Endothelial cell (in vitro differentiated cells): ENCODE measurements at regions not wholly inside any gene's neighbourhood (a gene's known extent, or its start where the extent isn't known, plus 50 kb on each side); places are given as distances from the start of the nearest gene placed in this dataset.

Experiments used
- DNase-seq: peaks from one replicate; pipeline ENCODE4 v3.0.0; 2021; ENCODE audit warnings: low spot score
- H3K27ac Mint-ChIP-seq: one replicate; pipeline ENCODE4 v1.8.0; 2021; ENCODE audit warnings: mixed read lengths, inconsistent platforms; ENCODE audit not compliant: unreplicated experiment
- H3K27me3 Mint-ChIP-seq: one replicate; pipeline ENCODE4 v1.8.0; 2021; ENCODE audit warnings: mild to moderate bottlenecking, moderate library complexity, mixed read lengths, inconsistent platforms; ENCODE audit not compliant: unreplicated experiment
- H3K36me3 Mint-ChIP-seq: one replicate; pipeline ENCODE4 v1.8.0; 2021; ENCODE audit warnings: mild to moderate bottlenecking, low read depth, mixed read lengths, inconsistent platforms; ENCODE audit not compliant: unreplicated experiment
- H3K4me1 Mint-ChIP-seq: one replicate; pipeline ENCODE4 v1.8.0; 2021; ENCODE audit warnings: mild to moderate bottlenecking, mixed read lengths, inconsistent platforms; ENCODE audit not compliant: unreplicated experiment
- H3K4me3 Mint-ChIP-seq: one replicate; pipeline ENCODE4 v1.8.0; 2021; ENCODE audit warnings: mild to moderate bottlenecking, mixed read lengths, inconsistent platforms; ENCODE audit not compliant: unreplicated experiment
- H3K9me3 Mint-ChIP-seq: one replicate; pipeline ENCODE4 v1.8.0; 2021; ENCODE audit warnings: mixed read lengths, inconsistent platforms; ENCODE audit not compliant: unreplicated experiment
- CTCF ChIP-seq: fragments of 200-600 bp; sonication (generic); IDR thresholded peaks from one replicate; pipeline ENCODE4 v1.5.0; 2021; ENCODE audit warnings: antibody characterized with exemption; ENCODE audit not compliant: unreplicated experiment

GRCh38 chr17:68143425-68143824, 104.4 kb upstream of the AMZ2 start:
- no peak for DNase-seq
- H3K36me3 Mint-ChIP-seq, result no peaks in the 10 kb centered on the region
- TF ChIP-seq CTCF, result no peak
- no peaks in the 10 kb centered on the region for H3K9me3 Mint-ChIP-seq
- H3K4me3 Mint-ChIP-seq, result no peak overlapping the region
- H3K4me1 Mint-ChIP-seq, result no peaks in the 10 kb centered on the region
- no peaks in the 10 kb centered on the region for H3K27me3 Mint-ChIP-seq
- H3K27ac Mint-ChIP-seq, result no peak overlapping the region

GRCh38 chr17:68145088-68145487, 102.8 kb upstream of the AMZ2 start:
- H3K27me3 Mint-ChIP-seq, result peaks cover 6% of the 10 kb centered on the region
- no peaks in the 10 kb centered on the region for H3K36me3 Mint-ChIP-seq
- H3K4me3 Mint-ChIP-seq, result no peak overlapping the region
- no peak for DNase-seq
- H3K27ac Mint-ChIP-seq, result no peak overlapping the region
- TF ChIP-seq CTCF, result no peak
- H3K9me3 Mint-ChIP-seq, result no peaks in the 10 kb centered on the region
- H3K4me1 Mint-ChIP-seq, result peaks cover 11% of the 10 kb centered on the region

- Mint-ChIP-seq H3K9me3 (no peaks in the 10 kb centered on the region), H3K4me1 (peaks cover 18% of the 10 kb centered on the region), H3K4me3 (no peak overlapping the region), H3K27ac (no peak overlapping the region), H3K27me3 (peaks cover 8% of the 10 kb centered on the region), H3K36me3 (no peaks in the 10 kb centered on the region)
- TF ChIP-seq CTCF, result no peak
- no peak for DNase-seq
Observed at GRCh38 chr17:68148936-68149335, 98.9 kb upstream of the AMZ2 start.

- Mint-ChIP-seq H3K4me3 (no peak overlapping the region), H3K36me3 (no peaks in the 10 kb centered on the region), H3K9me3 (no peaks in the 10 kb centered on the region), H3K4me1 (peaks cover 18% of the 10 kb centered on the region), H3K27me3 (peaks cover 8% of the 10 kb centered on the region), H3K27ac (no peak overlapping the region)
- no peak for TF ChIP-seq CTCF
- DNase-seq, result no peak
Observed at GRCh38 chr17:68152161-68152571, 95.7 kb upstream of the AMZ2 start.

GRCh38 chr17:68155692-68156091, 92.2 kb upstream of the AMZ2 start:
- Mint-ChIP-seq H3K4me3 (no peak overlapping the region), H3K4me1 (peaks cover 12% of the 10 kb centered on the region), H3K27me3 (peaks cover under 1% of the 10 kb centered on the region), H3K27ac (no peak overlapping the region), H3K36me3 (no peaks in the 10 kb centered on the region), H3K9me3 (no peaks in the 10 kb centered on the region)
- TF ChIP-seq CTCF, result no peak
- no peak for DNase-seq
